PFSK-1 (cell line): ENCODE measurements at regions not wholly inside any gene's neighbourhood (a gene's known extent, or its start where the extent isn't known, plus 50 kb on each side); places are given as distances from the start of the nearest gene placed in this dataset.

ENCODE experiments used
- POLR2AphosphoS5 ChIP-seq: IDR thresholded peaks from 2 replicates; pipeline ENCODE4 v1.6.1; 2012; ENCODE audit warnings: low read depth, mild to moderate bottlenecking, control low read depth, low read length, moderate library complexity
- SIN3A ChIP-seq: IDR thresholded peaks from 2 replicates; pipeline ENCODE4 v1.6.1; 2012; ENCODE audit warnings: mild to moderate bottlenecking, low read length, moderate library complexity, borderline replicate concordance; ENCODE audit not compliant: insufficient read depth
- TAF1 ChIP-seq: IDR thresholded peaks from 2 replicates; pipeline ENCODE4 v1.6.1; 2012; ENCODE audit warnings: low read length, control low read depth, borderline replicate concordance; ENCODE audit not compliant: insufficient read depth
- TF ChIP-seq, protein P1 (sequence below), 2 experiments: IDR thresholded peaks; 2 replicates each; pipeline versions ENCODE4 v1.6.1 to v1.8.0; 2011 to 2012; ENCODE audit warnings: low read depth in 2 of 2, low read length in 2 of 2, control low read depth in 1 of 2, inconsistent platforms in 1 of 2, mild to moderate bottlenecking in 1 of 2, moderate library complexity in 1 of 2; ENCODE audit not compliant: insufficient read depth in 1 of 2

DNA sequence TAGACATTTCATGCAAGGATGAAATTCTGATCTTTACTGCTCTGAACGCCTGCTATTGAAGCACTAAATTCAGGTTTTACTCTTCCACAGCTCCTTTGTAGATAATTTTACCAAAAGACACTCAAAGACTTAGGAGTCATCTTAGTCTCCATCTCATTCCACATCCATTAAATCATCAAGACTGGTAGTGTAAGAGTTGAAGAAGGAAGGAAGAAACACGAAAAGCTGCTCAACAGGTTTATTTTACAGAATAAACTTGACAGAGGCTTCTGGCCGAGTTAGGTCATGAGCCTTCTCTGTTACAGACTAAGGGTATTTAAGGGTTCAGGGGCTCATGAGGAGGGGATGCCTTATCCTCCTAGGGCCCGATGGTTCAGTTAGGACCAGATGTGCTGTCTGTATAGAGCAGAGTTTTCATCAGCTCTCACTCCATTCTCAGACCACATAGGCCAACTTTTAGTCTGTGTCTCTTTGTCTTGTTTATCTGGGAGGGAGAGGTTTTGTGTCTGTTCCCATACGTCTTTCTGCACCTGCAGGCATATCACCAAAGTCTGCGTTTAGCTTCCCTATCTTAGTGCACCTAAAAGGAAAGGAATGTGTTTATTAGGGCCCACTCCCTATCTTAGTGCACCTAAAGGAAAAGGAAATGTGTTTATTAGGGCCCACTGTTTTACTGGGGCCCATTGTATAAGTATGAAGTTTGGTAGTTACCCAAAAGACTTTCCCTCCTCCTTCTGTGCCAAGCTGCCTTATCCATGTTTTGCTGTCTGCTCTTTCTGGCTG is 57.4 kb upstream of the RGS18 start:
- TF ChIP-seq POLR2AphosphoS5 (no peak), TAF1 (no peak), SIN3A (no peak)
- TF ChIP-seq, protein P1, sequence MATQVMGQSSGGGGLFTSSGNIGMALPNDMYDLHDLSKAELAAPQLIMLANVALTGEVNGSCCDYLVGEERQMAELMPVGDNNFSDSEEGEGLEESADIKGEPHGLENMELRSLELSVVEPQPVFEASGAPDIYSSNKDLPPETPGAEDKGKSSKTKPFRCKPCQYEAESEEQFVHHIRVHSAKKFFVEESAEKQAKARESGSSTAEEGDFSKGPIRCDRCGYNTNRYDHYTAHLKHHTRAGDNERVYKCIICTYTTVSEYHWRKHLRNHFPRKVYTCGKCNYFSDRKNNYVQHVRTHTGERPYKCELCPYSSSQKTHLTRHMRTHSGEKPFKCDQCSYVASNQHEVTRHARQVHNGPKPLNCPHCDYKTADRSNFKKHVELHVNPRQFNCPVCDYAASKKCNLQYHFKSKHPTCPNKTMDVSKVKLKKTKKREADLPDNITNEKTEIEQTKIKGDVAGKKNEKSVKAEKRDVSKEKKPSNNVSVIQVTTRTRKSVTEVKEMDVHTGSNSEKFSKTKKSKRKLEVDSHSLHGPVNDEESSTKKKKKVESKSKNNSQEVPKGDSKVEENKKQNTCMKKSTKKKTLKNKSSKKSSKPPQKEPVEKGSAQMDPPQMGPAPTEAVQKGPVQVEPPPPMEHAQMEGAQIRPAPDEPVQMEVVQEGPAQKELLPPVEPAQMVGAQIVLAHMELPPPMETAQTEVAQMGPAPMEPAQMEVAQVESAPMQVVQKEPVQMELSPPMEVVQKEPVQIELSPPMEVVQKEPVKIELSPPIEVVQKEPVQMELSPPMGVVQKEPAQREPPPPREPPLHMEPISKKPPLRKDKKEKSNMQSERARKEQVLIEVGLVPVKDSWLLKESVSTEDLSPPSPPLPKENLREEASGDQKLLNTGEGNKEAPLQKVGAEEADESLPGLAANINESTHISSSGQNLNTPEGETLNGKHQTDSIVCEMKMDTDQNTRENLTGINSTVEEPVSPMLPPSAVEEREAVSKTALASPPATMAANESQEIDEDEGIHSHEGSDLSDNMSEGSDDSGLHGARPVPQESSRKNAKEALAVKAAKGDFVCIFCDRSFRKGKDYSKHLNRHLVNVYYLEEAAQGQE (IDR thresholded peaks at IDR 0.05; ENCODE audit: insufficient read depth in 1 of 2, low read depth in 2 of 2, low read length in 2 of 2): no peak
